OCI-LY7 (cell line): ENCODE measurements at regions not wholly inside any gene's neighbourhood (a gene's known extent, or its start where the extent isn't known, plus 50 kb on each side); places are given as distances from the start of the nearest gene placed in this dataset.

Source experiments
- BruUV-seq: library from RNA; stranded (reverse); fragments of 400-500 nt; replicated peaks from 2 replicates; lab custom pipeline; 2021; lab: Mats Ljungman, UMichigan
- CTCF ChIA-PET: fragments of 300-600 bp; sonication (Branson Sonifier 250); formaldehyde crosslinking; loops from one replicate; lab custom pipeline; 2022; ENCODE audit warnings: antibody characterized with exemption; ENCODE audit not compliant: unreplicated experiment; lab: Charles Lee
- POLR2A ChIA-PET: fragments of 300-600 bp; sonication (Branson Sonifier 250); formaldehyde crosslinking; loops from one replicate; lab custom pipeline; 2022; ENCODE audit warnings: antibody characterized with exemption; lab: Charles Lee
- DNase-seq: peaks from one replicate; pipeline ENCODE4 v3.0.0-alpha.2; 2015; ENCODE audit warnings: low spot score
- H2AFZ ChIP-seq: fragments of 200-600 bp; sonication (generic), shearing (Covaris generic); 2 replicates; pipeline ENCODE4 v1.6.1; 2014; ENCODE audit warnings: mild to moderate bottlenecking, antibody characterized with exemption, low read length, moderate library complexity
- H3K27ac ChIP-seq: fragments of 200-600 bp; sonication (generic); 2 replicates; pipeline ENCODE4 v1.5.1; 2014; ENCODE audit warnings: mixed run types, low read depth, mild to moderate bottlenecking, moderate library complexity, low read length, inconsistent platforms; ENCODE audit not compliant: poor library complexity, severe bottlenecking
- H3K36me3 ChIP-seq: fragments of 200-600 bp; sonication (generic); 2 replicates; pipeline ENCODE4 v1.6.1; 2014; ENCODE audit warnings: mild to moderate bottlenecking, antibody characterized with exemption, low read length, moderate library complexity, mixed read lengths; ENCODE audit not compliant: insufficient read depth
- H3K4me1 ChIP-seq: fragments of 200-600 bp; sonication (generic); 2 replicates; pipeline ENCODE4 v1.5.1; 2014; ENCODE audit warnings: mild to moderate bottlenecking, low read length; ENCODE audit not compliant: insufficient read depth, poor library complexity, severe bottlenecking
- H3K4me2 ChIP-seq: fragments of 200-600 bp; sonication (generic); 2 replicates; pipeline ENCODE4 v1.6.1; 2014; ENCODE audit warnings: mild to moderate bottlenecking, low read length
- H3K4me3 ChIP-seq: fragments of 200-600 bp; sonication (generic); 2 replicates; pipeline ENCODE4 v1.5.1; 2014; ENCODE audit warnings: mild to moderate bottlenecking, low read depth, low read length; ENCODE audit not compliant: poor library complexity, severe bottlenecking
- H3K79me2 ChIP-seq: fragments of 200-600 bp; sonication (generic); 2 replicates; pipeline ENCODE4 v1.6.1; 2016; ENCODE audit warnings: low read depth, mild to moderate bottlenecking, low read length, moderate library complexity, mixed read lengths; ENCODE audit not compliant: insufficient read depth
- H3K9me2 ChIP-seq: fragments of 200-600 bp; sonication (generic); 2 replicates; pipeline ENCODE4 v1.6.1; 2016; ENCODE audit warnings: mild to moderate bottlenecking, low read length, mixed read lengths; ENCODE audit not compliant: insufficient read depth
- H3K9me3 ChIP-seq: fragments of 200-600 bp; sonication (generic); 2 replicates; pipeline ENCODE4 v1.6.1; 2014; ENCODE audit warnings: mild to moderate bottlenecking, mixed run types, low read length, mixed read lengths
- H4K20me1 ChIP-seq: fragments of 200-600 bp; sonication (generic); 2 replicates; pipeline ENCODE4 v1.6.1; 2014; ENCODE audit warnings: mild to moderate bottlenecking, antibody characterized with exemption, low read length, moderate library complexity, mixed read lengths; ENCODE audit not compliant: insufficient read depth
- EZH2phosphoT487 ChIP-seq: fragments of 200-600 bp; sonication (generic); IDR thresholded peaks from 2 replicates; pipeline ENCODE4 v1.6.1; 2018; ENCODE audit warnings: low read depth, borderline replicate concordance, mild to moderate bottlenecking, mixed run types, antibody characterized with exemption, low read length, moderate library complexity, mixed read lengths
- intact Hi-C: fragments of 100-400 bp; cut with micrococcal nuclease; formaldehyde crosslinking; loops from one replicate; pipeline ENCODE4 v1.10.0; 2022; ENCODE audit not compliant: unreplicated experiment
- TF ChIP-seq, protein P1 (sequence below): fragments of 200-600 bp; sonication (generic); conservative IDR thresholded peaks from 2 replicates; pipeline ENCODE4 v1.5.1; 2014; ENCODE audit warnings: mild to moderate bottlenecking, antibody characterized with exemption, low read length, moderate library complexity, mixed read lengths

DNA sequence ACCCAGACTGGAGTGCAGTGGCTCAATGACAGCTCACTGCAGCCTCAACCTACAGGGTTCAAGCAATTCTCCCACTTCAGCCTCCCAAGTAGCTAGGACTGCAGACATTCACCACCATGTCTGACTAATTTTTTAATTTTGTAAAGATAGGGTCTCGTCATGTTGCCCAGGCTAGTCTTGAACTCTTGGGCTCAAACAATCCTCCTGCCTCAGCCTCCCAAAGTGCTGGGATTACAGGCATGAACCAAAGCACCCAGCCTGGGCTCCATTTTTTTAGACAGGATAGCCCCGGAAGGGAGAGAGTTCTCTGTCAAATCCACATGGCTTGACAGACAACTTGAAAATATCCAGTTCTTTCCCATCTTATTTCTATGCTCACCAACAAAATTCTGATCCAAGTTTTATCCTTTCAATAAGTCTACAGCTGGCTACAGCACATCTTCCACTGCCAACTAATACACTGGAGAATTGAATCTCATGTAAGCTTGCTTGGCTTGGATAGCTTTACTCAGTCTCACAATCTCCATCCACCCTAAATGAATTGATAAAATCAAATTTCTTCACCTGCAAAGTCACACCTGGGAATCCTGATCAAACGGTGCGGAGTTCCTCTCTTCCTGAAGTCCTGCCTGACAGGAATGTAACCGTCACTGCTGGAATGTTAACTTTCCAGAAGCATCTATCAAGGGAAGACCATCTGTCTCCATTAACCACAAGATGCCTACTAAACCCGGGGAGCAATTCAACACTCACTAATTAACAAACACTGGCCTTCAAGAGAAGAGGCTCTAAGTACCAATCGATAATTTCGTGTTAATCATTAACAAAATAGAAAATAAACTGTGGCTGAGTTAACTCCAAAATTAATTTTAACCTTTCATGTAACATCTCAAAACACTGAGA lies 239.7 kb upstream of the MKLN1 start:
- ChIA-PET POLR2A (interaction anchor here (0.5 to 1.0 kb wide), 3 partner anchors 13 to 159 kb away, joined by 3 to 4 read pairs (median 3); no protein-coding TSS in a partner anchor), CTCF (no interaction called here)
- intact Hi-C loops, result no loop called here
- TF ChIP-seq, protein P1, sequence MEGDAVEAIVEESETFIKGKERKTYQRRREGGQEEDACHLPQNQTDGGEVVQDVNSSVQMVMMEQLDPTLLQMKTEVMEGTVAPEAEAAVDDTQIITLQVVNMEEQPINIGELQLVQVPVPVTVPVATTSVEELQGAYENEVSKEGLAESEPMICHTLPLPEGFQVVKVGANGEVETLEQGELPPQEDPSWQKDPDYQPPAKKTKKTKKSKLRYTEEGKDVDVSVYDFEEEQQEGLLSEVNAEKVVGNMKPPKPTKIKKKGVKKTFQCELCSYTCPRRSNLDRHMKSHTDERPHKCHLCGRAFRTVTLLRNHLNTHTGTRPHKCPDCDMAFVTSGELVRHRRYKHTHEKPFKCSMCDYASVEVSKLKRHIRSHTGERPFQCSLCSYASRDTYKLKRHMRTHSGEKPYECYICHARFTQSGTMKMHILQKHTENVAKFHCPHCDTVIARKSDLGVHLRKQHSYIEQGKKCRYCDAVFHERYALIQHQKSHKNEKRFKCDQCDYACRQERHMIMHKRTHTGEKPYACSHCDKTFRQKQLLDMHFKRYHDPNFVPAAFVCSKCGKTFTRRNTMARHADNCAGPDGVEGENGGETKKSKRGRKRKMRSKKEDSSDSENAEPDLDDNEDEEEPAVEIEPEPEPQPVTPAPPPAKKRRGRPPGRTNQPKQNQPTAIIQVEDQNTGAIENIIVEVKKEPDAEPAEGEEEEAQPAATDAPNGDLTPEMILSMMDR, result no peak
- no peak for TF ChIP-seq EZH2phosphoT487
- H3K4me3 ChIP-seq, result no peak overlapping the region
- H3K9me2 ChIP-seq, result no peaks in the 10 kb centered on the region
- no TSS peak for BruUV-seq
- peaks cover 9% of the 10 kb centered on the region; the same call in 1 of the 2 replicates for H3K9me3 ChIP-seq
- no peak overlapping the region for H2AFZ ChIP-seq
- no peaks in the 10 kb centered on the region for H4K20me1 ChIP-seq
- no peak for DNase-seq
- H3K4me2 ChIP-seq, result no peak overlapping the region
- no peaks in the 10 kb centered on the region for H3K4me1 ChIP-seq
- peaks cover 75% of the 10 kb centered on the region for H3K36me3 ChIP-seq
- peaks cover 96% of the 10 kb centered on the region for H3K79me2 ChIP-seq
- H3K27ac ChIP-seq, result no peak overlapping the region

DNA sequence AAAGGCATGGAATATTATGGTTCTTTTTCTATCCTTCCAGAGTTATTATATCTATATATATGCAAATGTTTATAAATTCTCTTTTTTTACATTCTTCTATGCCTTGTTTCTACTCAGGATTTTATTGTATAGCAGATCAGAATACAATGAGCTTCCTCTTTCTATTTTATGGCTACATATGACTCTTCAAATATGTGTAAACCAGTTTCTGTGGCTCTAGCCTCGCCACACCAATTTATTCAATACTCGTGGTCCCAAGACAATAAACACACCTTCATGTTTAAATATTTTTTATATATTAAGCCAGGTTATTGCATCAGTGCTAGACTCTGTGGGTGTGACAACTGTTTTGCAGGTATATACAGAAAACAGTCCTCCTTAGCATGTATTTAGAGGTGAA lies 237.5 kb upstream of the MKLN1 start:
- CTCF ChIA-PET, result no interaction called here
- intact Hi-C loops, result no loop called here
- no peak overlapping the region for H2AFZ ChIP-seq
- DNase-seq, result no peak
- H3K4me2 ChIP-seq, result no peak overlapping the region
- peaks cover 2% of the 10 kb centered on the region; the same call in 1 of the 2 replicates for H3K9me3 ChIP-seq
- H3K27ac ChIP-seq, result no peak overlapping the region
- H3K4me3 ChIP-seq, result no peak overlapping the region
- no peaks in the 10 kb centered on the region for H3K9me2 ChIP-seq
- no peaks in the 10 kb centered on the region for H4K20me1 ChIP-seq
- no peaks in the 10 kb centered on the region for H3K4me1 ChIP-seq
- BruUV-seq, result no TSS peak
- H3K79me2 ChIP-seq, result peaks cover 94% of the 10 kb centered on the region
- no peak for TF ChIP-seq EZH2phosphoT487
- TF ChIP-seq, protein P1, result no peak
- H3K36me3 ChIP-seq, result peaks cover 74% of the 10 kb centered on the region
- POLR2A ChIA-PET, result interaction anchor here (0.6 to 1.8 kb wide), 6 partner anchors 11 to 24 kb away, joined by 3 to 4 read pairs (median 3); no protein-coding TSS in a partner anchor
